Mesodermal cell (in vitro differentiated cells): ENCODE measurements at regions not wholly inside any gene's neighbourhood (a gene's known extent, or its start where the extent isn't known, plus 50 kb on each side); places are given as distances from the start of the nearest gene placed in this dataset.
"Not testable (repeated sequence)": the region's sequence is repeated elsewhere in the genome, so short reads cannot be mapped to it uniquely, and the experiment has no call there.

Source experiments
- H3K27ac ChIP-seq: 2 replicates; pipeline ENCODE4 v1.7.0; 2013; ENCODE audit warnings: mild to moderate bottlenecking, low read depth, low read length, moderate library complexity; ENCODE audit not compliant: severe bottlenecking
- H3K36me3 ChIP-seq: 2 replicates; pipeline ENCODE4 v1.7.1; 2013; ENCODE audit warnings: mild to moderate bottlenecking, low read length, moderate library complexity; ENCODE audit not compliant: control insufficient read depth, insufficient read depth
- H3K4me1 ChIP-seq: one replicate; pipeline ENCODE4 v1.7.1; 2013; ENCODE audit warnings: mild to moderate bottlenecking, low read length; ENCODE audit not compliant: insufficient read depth, control insufficient read depth, poor library complexity, severe bottlenecking
- H3K4me3 ChIP-seq: 2 replicates; pipeline ENCODE4 v1.7.0; 2013; ENCODE audit warnings: low read length, control low read depth, mild to moderate bottlenecking; ENCODE audit not compliant: insufficient read depth, poor library complexity, severe bottlenecking; ENCODE audit errors: extremely low read depth
- H3K9me3 ChIP-seq: 2 replicates; pipeline ENCODE4 v1.7.1; 2013; ENCODE audit warnings: mild to moderate bottlenecking, low read length, moderate library complexity; ENCODE audit not compliant: control insufficient read depth
- WGBS, 2 experiments: methylation state at CpG; one replicate each; pipeline ENCODE4 v1.1.5; 2013; ENCODE audit warnings: missing lambda C conversion rate in 2 of 2; ENCODE audit not compliant: insufficient coverage in 2 of 2; 5-methylcytosine and 5-hydroxymethylcytosine counted together

- no CpG with 5 or more reads among the region's 2 CpGs for WGBS, 2 experiments
- H3K27ac ChIP-seq, result no peak overlapping the region
- H3K4me1 ChIP-seq, result no peaks in the 10 kb centered on the region
- H3K36me3 ChIP-seq, result no peaks in the 10 kb centered on the region
- H3K4me3 ChIP-seq, result no peak overlapping the region
- no peaks in the 10 kb centered on the region for H3K9me3 ChIP-seq
Measured at GRCh38 chr6:16827627-16828026, 66.4 kb upstream of the ATXN1 start.

GRCh38 chr6:16825784-16826183 is 64.5 kb upstream of the ATXN1 start:
- Histone ChIP-seq H3K4me1 (no peaks in the 10 kb centered on the region), H3K36me3 (no peaks in the 10 kb centered on the region), H3K27ac (no peak overlapping the region), H3K9me3 (no peaks in the 10 kb centered on the region), H3K4me3 (no peak overlapping the region)
- 99 to 100% methylated on average over 1 to 5 of the region's 6 CpGs for WGBS, 2 experiments

- no peak overlapping the region for H3K27ac ChIP-seq
- no peak overlapping the region for H3K4me3 ChIP-seq
- H3K4me1 ChIP-seq, result no peaks in the 10 kb centered on the region
- H3K9me3 ChIP-seq, result no peaks in the 10 kb centered on the region
- WGBS, 2 experiments, result 91 to 93% methylated on average over 3 to 6 of the region's 10 CpGs
- H3K36me3 ChIP-seq, result no peaks in the 10 kb centered on the region
Measured at GRCh38 chr6:16824845-16825685, 63.8 kb upstream of the ATXN1 start.

- Histone ChIP-seq H3K36me3 (no peaks in the 10 kb centered on the region), H3K27ac (no peak overlapping the region), H3K4me1 (no peaks in the 10 kb centered on the region), H3K4me3 (no peak overlapping the region), H3K9me3 (no peaks in the 10 kb centered on the region)
- 85 to 100% methylated on average over 1 to 2 of the region's 2 CpGs for WGBS, 2 experiments
Measured at GRCh38 chr6:16823718-16824352, 62.6 kb upstream of the ATXN1 start.

GRCh38 chr6:16822975-16823717 is 61.9 kb upstream of the ATXN1 start:
- Histone ChIP-seq H3K27ac (no peak overlapping the region), H3K4me1 (no peaks in the 10 kb centered on the region), H3K36me3 (no peaks in the 10 kb centered on the region), H3K9me3 (no peaks in the 10 kb centered on the region), H3K4me3 (no peak overlapping the region)
- WGBS, 2 experiments, result 84 to 87% methylated on average over 4 to 6 of the region's 8 CpGs

GRCh38 chr6:16822529-16822928 is 61.3 kb upstream of the ATXN1 start:
- Histone ChIP-seq H3K9me3 (no peaks in the 10 kb centered on the region), H3K4me3 (no peak overlapping the region), H3K27ac (no peak overlapping the region), H3K36me3 (no peaks in the 10 kb centered on the region), H3K4me1 (no peaks in the 10 kb centered on the region)
- 80% methylated on average over 1 of the region's 2 CpGs; no CpG with 5 or more reads in 1 of the 2 experiments for WGBS, 2 experiments

- Histone ChIP-seq H3K4me3 (no peak overlapping the region), H3K36me3 (no peaks in the 10 kb centered on the region), H3K27ac (no peak overlapping the region), H3K4me1 (no peaks in the 10 kb centered on the region), H3K9me3 (no peaks in the 10 kb centered on the region)
- WGBS, 2 experiments, result 89 to 100% methylated on average over 3 to 4 of the region's 5 CpGs
Measured at GRCh38 chr6:16821834-16822264, 60.6 kb upstream of the ATXN1 start.

GRCh38 chr6:16820262-16820661 is 59.0 kb upstream of the ATXN1 start:
- not testable (repeated sequence) for H3K27ac ChIP-seq, H3K4me1 ChIP-seq, H3K4me3 ChIP-seq, H3K9me3 ChIP-seq, H3K36me3 ChIP-seq
- WGBS, 2 experiments, result 92 to 94% methylated on average over 1 to 2 of the region's 3 CpGs

GRCh38 chr6:16819752-16820151 is 58.5 kb upstream of the ATXN1 start:
- Histone ChIP-seq H3K27ac (no peak overlapping the region), H3K4me3 (no peak overlapping the region), H3K36me3 (no peaks in the 10 kb centered on the region), H3K4me1 (no peaks in the 10 kb centered on the region), H3K9me3 (no peaks in the 10 kb centered on the region)
- 83% methylated on average over 2 of the region's 3 CpGs; no CpG with 5 or more reads in 1 of the 2 experiments for WGBS, 2 experiments

GRCh38 chr6:16818992-16819626 is 57.8 kb upstream of the ATXN1 start:
- H3K36me3 ChIP-seq, result no peaks in the 10 kb centered on the region
- H3K9me3 ChIP-seq, result no peaks in the 10 kb centered on the region
- H3K4me1 ChIP-seq, result no peaks in the 10 kb centered on the region
- no peak overlapping the region for H3K4me3 ChIP-seq
- WGBS, 2 experiments, result 89 to 100% methylated on average over 2 to 3 of the region's 5 CpGs
- H3K27ac ChIP-seq, result no peak overlapping the region
